ENCODE measurements at regions not wholly inside any gene's neighbourhood (a gene's known extent, or its start where the extent isn't known, plus 50 kb on each side); places are given as distances from the start of the nearest gene placed in this dataset.
A peak's percentile ranks its signal among the peaks of the same experiment; 100 is the strongest.
"Not testable (repeated sequence)": the region's sequence is repeated elsewhere in the genome, so short reads cannot be mapped to it uniquely, and the experiment has no call there.

GRCh38 chr7:29619111-29619510 is 55.5 kb downstream of the PRR15 start:
- no peak for DNase-seq

DNA sequence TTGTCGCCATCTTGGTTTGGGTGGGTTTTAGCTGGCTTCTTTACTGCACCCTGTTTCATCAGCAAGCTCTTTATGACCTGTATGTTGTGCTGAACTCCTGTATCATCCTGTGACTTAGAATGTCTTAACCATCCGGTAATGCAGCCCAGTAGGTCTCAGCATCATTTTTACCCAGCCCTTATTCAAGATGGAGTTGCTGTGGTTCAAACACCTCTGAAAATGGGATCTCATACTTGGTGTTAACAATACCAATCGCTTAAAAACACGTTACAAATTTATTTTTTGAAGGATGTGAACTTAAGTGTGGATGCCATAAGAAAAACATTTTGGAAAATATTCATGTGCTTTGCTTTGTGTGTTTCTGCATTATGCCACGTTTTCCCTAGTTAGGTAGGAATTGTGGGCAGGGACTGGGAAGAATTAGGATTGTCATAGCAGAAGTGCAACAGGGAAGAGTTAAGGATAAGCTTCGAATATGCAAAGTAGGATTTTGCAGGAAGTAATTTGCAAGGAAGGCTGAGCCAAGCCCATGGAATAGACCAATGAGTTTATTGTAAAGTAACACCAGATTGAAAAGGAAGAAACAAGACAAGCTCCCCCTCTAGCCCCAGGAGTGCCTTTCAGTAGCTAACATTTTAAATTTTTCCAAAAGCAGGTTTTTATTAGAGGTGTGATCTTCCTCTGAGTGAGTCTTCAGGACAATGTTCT is 56.4 kb downstream of the PRR15 start:
- DNase-seq = no peak

DNA sequence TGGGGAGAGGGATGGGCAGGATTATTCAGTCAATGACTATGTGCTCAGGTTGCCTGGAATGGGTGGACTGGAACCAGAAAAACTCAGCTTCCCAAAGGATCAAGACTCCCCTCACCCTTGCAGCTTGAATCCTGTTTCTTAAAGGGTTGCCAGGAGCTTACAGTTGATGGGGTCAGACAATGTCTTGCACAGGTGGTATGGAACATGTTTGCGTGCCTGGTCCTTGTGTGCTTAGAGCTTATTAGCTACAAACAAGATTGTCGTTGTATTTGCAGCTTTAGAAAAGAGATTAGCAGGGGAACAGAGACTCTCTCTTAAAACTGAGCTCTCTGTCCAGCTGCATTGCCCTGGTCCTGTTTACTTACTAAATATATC is 56.9 kb downstream of the PRR15 start:
- DNase-seq = no peak

- DNase-seq = peak; percentile 10
Observed at GRCh38 chr7:29622335-29623265, 59.0 kb downstream of the PRR15 start.

GRCh38 chr7:29623973-29624372 is 60.3 kb downstream of the PRR15 start:
- DNase-seq = no peak

GRCh38 chr7:29626730-29627129 is 63.1 kb downstream of the PRR15 start:
- no peak for DNase-seq

DNA sequence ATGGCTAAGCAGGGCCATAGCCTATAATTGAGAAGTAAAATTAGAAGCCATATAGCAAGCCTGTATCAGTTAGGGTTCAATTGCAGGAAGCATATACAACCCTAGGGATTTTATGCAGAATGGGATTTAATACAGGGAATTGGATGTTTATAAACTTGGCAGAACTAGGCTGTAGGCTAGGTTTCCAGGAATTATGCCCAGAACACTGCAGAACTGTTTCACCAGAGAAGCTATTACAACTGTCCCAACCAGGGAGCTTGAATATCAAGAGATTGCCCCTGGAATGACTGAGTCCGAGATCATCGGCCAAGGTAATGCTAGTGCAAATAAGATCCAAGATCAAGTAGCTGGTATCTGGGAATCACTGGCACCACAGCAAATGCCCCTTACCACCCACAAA is 64.0 kb downstream of the PRR15 start:
- DNase-seq = no peak

DNA sequence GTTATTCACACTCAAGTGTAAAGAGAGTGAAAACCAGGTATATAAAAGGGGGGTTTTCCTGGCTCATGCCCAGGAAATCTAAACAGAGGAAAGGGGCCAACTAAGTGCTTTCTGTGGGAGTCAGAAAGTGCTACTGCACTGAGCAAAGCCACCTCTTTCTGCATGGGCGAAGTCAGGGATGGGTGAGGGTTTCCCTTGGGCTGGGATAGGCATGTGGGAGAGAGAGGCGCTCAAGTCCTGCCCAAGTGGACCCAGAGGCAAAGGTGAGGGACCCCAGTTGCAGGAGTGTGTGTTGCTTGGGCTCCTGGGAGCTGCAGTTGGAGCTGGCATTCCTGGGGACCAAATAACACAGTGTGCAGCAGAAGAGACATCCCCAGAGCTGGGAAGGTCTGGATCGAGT is 65.9 kb downstream of the PRR15 start:
- no peak for DNase-seq

GRCh38 chr7:29635067-29636008 is 71.7 kb downstream of the PRR15 start:
- DNase-seq = peak; percentile 54

DNA sequence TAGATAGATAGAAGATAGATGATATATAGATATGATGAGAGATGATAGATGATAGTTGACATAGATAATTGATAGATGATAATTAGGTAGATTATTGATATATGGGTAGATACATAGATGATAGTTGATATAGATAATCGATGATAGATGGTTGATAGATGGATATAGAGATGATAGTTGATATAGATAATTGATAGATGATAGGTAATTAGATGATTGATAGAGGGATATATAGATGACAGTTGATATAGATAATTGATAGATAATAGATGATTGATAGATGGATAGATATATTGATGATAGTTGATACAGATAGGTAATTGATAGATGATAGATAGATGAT is 72.3 kb downstream of the PRR15 start:
- no peak for DNase-seq

DNA sequence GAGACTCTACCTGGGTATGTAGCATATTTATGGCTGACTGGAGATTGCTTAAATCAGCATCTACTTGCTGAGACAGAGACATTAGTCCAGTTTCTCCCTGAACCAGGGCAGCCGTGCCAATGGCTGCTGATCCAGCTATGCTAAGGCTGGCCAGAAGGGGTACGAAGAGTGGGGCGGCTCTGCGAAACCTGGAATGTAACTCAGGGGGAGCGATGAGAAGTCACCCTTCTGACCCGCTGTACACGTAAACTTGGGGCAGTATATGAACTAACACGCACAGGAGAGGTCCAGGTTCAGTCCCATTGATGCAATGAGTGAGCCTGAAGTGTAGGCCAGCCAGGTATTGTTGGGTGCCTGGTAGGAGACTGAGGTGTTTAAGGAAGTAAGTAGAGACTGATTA is 73.7 kb downstream of the PRR15 start:
- DNase-seq = no peak

GRCh38 chr7:29638841-29639240 is 75.2 kb downstream of the PRR15 start:
- DNase-seq = not testable (repeated sequence)

DNA sequence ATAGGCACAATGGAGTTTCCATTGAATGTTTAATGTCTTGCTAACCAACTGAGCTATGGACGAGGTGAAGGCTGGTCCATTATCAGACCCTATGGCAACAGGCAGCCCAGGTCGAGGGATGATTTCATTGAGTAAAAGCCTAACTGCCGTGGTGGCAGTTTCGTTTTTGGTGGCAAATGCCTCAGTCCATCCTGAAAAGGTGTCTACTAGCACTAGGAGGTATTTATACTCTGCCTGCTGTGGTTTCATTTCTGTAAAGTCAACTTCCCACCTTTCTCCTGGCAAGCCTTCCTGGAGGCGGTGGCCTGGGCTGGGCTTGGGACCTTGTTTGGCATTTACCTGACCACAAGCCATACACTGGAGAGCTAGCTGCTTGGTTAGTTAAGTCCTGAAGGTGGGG is 75.8 kb downstream of the PRR15 start:
- DNase-seq = no peak

- DNase-seq = peak; percentile 15
Observed at GRCh38 chr7:29639886-29640595, 76.4 kb downstream of the PRR15 start.

DNA sequence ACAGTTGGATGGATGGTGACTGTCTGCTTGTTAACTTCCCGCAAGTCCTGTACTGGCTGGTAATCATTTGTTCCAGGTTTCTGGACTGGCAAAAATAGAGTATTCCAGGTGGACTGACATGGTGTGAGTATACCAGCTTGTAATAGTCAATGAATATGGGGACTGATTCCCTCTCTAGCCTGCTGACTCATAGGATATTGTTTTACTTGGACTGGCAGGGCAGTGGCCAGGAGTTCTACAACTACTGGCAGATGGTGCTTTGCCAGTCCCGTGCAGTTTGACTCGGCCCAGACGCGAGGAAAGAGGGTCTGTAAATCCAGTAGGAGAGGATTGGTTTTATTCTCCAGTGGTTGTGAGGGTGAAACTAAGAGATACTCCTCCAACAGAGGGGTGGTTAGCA is 78.0 kb downstream of the PRR15 start:
- no peak for DNase-seq

DNA sequence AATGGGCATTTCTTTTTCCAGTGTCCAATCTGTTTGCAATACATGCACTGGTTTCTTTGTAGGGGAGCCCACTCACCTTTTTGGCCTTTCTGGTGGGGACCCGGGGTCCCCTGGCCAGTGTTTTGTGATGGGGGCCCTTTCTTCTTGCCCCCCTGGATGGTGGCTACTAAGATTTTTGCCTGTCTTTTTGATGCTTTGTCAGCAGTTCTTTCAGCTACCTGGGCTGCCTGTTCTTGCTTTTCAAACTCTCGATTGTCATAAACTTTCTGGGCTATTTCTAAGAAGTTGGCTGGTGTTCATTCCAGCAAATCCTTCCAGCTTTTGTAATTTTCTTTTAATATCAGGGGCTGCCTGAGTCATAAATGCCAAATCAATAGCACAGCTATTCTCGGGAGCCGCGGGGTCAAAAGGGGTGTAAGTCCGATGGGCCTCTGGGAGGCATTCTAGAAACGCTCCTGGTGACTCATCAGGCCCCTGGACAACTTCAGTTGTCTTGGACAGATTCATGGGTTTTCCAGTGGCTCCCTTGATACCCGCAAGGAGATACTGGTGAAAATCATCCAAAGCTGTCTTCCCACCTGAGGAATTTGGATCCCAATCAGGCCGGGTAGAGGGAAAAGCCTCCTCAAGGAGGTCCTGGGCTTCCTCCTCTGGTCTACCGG is 79.0 kb downstream of the PRR15 start:
- DNase-seq = no peak

GRCh38 chr7:29646116-29646515 is 82.5 kb downstream of the PRR15 start:
- not testable (repeated sequence) for DNase-seq

GRCh38 chr7:29647020-29647654 is 83.5 kb downstream of the PRR15 start:
- no peak for DNase-seq

GRCh38 chr7:29647691-29648210 is 84.1 kb downstream of the PRR15 start:
- not testable (repeated sequence) for DNase-seq

DNA sequence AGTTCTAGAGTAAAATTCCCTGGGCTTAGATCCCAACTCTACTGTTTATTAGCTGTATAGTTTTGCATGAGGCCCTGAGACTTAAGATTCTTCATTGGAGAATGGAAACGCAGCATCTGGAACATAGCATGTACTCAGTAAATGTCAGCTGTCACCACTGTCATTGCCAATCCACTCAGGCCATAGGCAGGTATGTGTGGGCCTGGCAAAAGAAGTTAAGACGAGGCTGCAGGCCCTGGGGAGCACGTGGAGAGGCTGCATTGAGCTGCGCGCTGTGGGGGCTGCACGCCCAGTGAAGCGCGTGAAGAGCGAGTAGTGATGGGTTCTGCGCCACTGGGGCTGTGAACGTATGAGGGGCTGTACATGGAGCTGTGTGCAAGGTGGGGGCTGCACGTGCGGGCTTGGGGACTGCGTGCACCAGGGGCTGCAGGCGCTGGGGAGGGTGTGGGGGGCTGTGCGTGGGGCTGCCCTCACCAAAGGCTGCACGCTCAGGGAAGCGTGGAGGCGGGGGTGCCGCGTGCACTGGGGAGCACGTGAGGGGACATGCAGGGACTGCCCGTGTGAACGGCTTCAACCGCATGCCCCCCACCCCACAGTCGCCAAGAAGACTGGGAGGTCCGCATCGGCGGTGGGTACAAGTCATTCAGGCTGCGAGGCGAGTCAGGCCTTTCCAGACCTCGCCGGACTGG is 85.5 kb downstream of the PRR15 start:
- peak; percentile 56 for DNase-seq

- no peak for DNase-seq
Observed at GRCh38 chr7:29649876-29650275, 86.2 kb downstream of the PRR15 start.

Measured in eye (tissue), 1 donor.